Keratinocyte (primary cell): ENCODE measurements at regions not wholly inside any gene's neighbourhood (a gene's known extent, or its start where the extent isn't known, plus 50 kb on each side); places are given as distances from the start of the nearest gene placed in this dataset.

Experiments
- EZH2 ChIP-seq: IDR thresholded peaks from one replicate; pipeline ENCODE4 v1.6.1; 2012; ENCODE audit warnings: inconsistent platforms, mild to moderate bottlenecking, low read length, moderate library complexity
- TF ChIP-seq, protein P1 (sequence below), 3 experiments: IDR thresholded peaks in 1 of 3; conservative IDR thresholded peaks in 1 of 3; optimal IDR thresholded peaks in 1 of 3; 2 replicates in 2 of 3; 3 replicates in 1 of 3; pipeline versions ENCODE3 to v1.5.1; 2011; ENCODE audit warnings: low read length in 3 of 3, mild to moderate bottlenecking in 3 of 3, moderate library complexity in 2 of 3, control low read depth in 1 of 3, inconsistent platforms in 1 of 3; ENCODE audit not compliant: insufficient read depth in 2 of 3; ENCODE audit errors: extremely low read depth in 1 of 3

DNA sequence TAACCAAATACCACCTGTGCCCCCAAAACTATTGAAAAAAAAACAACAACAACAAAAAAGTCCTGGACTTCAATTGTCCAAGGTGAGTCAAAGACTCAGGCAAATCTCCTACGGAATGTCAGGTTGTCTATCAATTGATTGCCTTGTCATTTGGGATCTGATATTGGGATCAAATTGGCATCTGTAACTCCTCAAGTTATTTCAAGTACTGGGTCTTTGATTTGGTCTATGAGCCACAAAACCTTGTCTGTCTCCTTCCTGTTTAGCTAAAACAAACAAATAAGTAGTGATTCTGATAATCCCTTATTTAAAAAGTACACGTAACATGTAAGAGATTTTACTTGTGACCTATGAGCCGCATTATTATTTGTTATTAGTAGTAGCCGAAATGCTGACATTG, 231.6 kb upstream of the ZNF217 start:
- TF ChIP-seq, protein P1, sequence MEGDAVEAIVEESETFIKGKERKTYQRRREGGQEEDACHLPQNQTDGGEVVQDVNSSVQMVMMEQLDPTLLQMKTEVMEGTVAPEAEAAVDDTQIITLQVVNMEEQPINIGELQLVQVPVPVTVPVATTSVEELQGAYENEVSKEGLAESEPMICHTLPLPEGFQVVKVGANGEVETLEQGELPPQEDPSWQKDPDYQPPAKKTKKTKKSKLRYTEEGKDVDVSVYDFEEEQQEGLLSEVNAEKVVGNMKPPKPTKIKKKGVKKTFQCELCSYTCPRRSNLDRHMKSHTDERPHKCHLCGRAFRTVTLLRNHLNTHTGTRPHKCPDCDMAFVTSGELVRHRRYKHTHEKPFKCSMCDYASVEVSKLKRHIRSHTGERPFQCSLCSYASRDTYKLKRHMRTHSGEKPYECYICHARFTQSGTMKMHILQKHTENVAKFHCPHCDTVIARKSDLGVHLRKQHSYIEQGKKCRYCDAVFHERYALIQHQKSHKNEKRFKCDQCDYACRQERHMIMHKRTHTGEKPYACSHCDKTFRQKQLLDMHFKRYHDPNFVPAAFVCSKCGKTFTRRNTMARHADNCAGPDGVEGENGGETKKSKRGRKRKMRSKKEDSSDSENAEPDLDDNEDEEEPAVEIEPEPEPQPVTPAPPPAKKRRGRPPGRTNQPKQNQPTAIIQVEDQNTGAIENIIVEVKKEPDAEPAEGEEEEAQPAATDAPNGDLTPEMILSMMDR (optimal IDR thresholded peaks at IDR 0.05 in 1 of 3, IDR thresholded peaks at IDR 0.05 in 1 of 3, conservative IDR thresholded peaks at IDR 0.05 in 1 of 3; ENCODE audit: extremely low read depth in 1 of 3, insufficient read depth in 2 of 3, low read length in 3 of 3), result no peak
- TF ChIP-seq EZH2, result no peak
